ENCODE measurements at regions not wholly inside any gene's neighbourhood (a gene's known extent, or its start where the extent isn't known, plus 50 kb on each side); places are given as distances from the start of the nearest gene placed in this dataset.
"Not testable (repeated sequence)": the region's sequence is repeated elsewhere in the genome, so short reads cannot be mapped to it uniquely, and the experiment has no call there.

GRCh38 chr6:153525998-153526397 is 394.9 kb upstream of the RGS17 start:
- no peak for DNase-seq

- DNase-seq = no peak
These were observed 392.3 kb upstream of the RGS17 start for GRCh38 chr6:153523390-153523789.

DNA sequence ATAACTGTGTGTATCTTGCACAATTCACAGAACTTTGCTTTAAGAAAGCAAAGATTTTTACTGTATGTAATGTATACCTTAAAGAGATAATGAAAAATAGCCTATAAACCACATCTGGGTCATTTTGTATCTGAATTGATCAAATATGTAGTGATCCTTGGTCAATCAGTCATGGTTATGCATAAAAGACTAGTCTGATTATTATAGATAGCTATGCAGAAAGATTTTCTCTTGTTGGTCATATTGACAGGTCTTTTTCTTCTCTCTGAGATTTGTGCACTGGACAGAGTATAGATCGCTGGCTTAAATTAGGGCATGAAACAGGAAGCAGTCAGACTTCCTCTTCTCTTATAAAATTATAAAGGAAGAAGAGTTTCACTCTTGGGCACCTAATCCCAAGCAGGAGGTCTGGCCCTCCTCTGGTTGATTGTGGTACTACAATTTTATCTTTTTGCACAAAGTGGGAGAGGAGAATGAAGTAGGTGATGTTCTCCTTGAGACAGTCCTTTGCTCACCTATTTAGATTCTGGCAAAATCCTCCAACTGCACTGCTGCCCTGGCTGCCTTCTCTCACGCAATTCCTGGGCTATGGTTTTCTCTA is 380.9 kb upstream of the RGS17 start:
- DNase-seq = no peak

DNA sequence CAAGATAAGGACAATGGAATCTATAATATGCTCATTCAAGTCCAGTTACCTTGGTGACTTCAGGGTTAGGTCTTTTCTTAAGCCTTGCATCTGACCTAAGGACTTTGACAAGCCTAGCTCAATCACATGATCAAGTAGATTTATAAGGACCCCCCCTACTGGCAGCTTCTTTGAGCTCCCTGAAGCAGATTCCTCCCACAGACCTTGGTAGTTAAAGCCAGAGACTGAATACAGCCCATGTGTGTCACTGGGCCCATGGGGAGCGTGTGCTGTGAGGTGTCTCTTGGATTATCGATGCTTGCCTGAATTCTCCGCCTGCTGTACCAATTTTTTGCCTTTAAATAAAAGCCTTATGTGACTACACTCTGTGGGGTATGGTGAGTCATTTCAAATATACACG is 372.7 kb upstream of the RGS17 start:
- DNase-seq = no peak

GRCh38 chr6:153493501-153493900 is 362.4 kb upstream of the RGS17 start:
- no peak for DNase-seq

DNA sequence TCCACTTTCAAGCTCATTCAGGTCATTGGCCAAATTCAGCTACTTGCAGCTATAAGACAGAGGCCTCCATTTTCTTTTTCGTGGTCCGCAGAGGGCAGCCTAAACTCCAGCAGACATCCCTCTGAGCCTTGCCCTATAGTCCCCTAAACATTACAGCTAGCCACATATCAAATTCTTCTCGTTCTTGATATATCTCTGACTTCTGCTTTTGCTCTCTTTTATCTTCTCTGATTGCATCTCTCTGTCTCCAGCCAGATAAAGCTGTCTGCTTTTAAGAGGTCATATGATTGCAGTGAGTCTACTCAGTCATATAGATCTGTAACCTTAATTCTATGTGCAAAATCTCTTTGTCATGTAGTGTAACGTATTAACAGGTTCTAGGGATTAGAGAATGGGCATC is 358.4 kb upstream of the RGS17 start:
- DNase-seq = no peak

DNA sequence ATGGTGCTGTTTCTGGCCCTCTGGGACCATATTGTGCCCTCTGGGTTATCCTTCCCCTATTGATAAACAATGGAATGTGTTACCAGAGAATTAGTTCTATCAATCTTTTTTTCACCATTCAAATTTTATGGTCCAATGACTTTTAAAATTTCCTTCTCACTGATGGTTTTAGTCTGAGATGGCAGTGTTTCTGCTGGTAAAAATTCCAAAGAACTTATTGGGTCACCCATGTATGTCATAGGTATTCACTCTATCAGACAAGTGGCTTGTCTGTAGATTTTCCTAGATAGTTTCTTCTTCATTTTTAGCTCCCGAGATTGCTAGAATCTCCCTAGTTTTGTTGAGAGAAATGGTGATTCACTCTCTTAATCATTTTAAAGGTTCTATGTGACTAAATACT is 357.2 kb upstream of the RGS17 start:
- DNase-seq = no peak

- no peak for DNase-seq
These were observed 354.0 kb upstream of the RGS17 start for GRCh38 chr6:153485072-153485471.

GRCh38 chr6:153484056-153484455 is 353.0 kb upstream of the RGS17 start:
- no peak for DNase-seq

- no peak for DNase-seq
These were observed 345.2 kb upstream of the RGS17 start for GRCh38 chr6:153476243-153476642.

DNA sequence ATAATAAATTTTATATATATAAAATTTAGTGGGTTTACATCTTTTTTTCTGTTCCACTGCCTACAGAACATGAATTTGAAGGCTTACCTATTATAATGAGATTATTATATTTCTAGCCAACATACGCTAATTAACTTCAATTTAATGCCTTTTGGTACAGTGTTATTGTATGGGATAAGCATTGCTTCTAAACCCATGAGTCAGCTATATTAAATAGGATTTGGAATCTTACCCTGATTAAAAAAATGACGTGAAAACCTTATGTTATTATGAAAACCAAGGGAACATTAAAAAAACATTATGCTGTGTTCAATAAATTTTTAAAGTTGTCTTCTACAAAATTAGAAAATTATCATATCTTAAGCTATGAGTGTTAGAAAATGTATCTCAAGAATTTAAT is 334.0 kb upstream of the RGS17 start:
- DNase-seq = no peak

DNA sequence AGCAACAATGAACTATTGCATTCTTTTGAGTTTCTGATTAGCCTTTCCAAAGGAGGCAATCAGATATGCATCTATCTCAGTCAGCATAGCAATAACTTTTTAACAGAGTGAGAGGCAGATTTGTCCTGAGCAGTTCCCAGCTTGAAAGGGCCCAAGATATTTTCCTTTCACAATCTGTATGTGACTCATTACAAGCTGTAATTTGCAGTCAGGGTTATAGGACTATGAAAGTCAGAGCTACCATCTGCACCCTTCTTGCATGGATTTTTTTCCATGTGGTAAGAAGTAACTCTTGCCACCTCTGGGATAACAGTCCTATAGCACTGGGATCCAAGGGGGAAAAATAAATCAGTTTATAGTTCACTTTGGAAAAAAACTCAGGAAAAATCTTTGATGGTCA is 318.2 kb upstream of the RGS17 start:
- no peak for DNase-seq

DNA sequence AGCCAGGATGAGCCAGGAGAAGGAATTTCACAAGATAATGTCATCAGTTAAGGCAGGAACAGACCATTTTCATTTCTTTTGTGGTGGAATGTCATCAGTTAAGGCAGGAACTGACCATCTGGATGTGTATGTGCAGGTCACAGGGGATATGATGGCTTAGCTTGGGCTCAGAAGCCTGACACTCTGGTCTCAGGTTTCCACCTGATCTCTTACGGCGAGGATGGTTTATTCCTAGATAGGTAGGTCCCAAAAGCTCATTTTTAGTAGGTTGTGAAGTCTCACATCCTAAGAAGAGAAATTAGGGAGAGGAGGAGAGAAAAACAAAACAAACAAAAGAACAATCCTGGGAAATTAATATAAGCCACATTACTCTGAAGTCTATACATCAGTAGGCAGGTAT is 311.7 kb upstream of the RGS17 start:
- not testable (repeated sequence) for DNase-seq

DNA sequence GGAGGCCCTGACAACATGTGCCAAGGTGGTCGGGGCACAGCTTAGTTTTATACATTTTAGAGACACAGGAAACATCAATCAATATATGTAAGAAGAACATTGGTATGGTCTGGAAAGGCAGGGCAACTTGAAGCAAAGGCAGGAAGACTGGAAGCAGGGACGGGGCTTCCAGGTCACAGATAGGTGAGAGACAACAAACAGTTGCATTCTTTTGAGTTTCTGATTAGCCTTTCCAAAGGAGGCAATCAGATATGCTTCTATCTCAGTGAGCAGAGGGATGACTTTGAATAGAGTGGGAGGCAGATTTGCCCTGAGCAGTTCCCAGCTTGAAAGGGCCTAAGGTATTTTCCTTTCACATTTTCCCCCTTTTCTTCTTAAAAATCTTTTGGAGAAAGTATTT is 311.0 kb upstream of the RGS17 start:
- no peak for DNase-seq

DNA sequence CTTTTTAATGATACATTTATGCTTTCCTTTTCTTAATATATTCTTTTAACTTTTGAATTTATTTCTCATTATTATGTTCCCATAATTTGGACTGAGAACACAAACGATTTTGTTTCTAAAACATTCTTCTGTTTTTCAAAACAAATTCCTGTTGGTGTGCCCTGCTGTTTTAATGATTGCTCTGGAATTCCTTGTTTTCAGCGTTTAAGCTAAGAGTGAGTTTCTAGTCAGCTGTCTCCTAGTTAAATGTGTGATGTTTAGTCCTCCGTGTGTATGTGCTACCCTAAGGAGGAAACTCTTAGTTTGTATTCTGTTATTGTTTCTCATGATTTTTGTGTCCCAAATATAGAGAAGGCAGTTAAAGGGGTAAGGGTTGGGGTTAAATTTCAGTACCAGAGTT is 306.1 kb upstream of the RGS17 start:
- DNase-seq = no peak

GRCh38 chr6:153436351-153436750 is 305.3 kb upstream of the RGS17 start:
- DNase-seq = no peak

GRCh38 chr6:153435787-153436186 is 304.7 kb upstream of the RGS17 start:
- DNase-seq = no peak

DNA sequence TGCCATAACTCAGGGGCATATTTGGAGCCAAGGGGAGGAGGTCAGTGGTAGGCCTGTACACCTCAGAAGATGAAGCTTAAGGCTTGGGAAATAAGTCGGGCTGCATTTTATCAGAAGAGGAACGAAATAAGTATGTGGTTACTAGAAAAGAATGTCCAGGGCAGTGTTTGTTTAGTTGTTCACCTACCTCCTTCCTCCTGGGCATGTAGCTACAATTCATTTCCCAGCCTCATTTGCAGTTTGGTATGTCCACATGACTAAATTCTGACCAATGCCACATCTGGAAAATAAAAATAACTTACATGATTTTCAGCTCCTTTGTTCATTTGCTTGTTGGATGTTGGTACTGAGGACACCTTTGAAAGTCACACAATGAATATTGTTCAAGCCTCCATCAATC is 294.5 kb upstream of the RGS17 start:
- no peak for DNase-seq

DNA sequence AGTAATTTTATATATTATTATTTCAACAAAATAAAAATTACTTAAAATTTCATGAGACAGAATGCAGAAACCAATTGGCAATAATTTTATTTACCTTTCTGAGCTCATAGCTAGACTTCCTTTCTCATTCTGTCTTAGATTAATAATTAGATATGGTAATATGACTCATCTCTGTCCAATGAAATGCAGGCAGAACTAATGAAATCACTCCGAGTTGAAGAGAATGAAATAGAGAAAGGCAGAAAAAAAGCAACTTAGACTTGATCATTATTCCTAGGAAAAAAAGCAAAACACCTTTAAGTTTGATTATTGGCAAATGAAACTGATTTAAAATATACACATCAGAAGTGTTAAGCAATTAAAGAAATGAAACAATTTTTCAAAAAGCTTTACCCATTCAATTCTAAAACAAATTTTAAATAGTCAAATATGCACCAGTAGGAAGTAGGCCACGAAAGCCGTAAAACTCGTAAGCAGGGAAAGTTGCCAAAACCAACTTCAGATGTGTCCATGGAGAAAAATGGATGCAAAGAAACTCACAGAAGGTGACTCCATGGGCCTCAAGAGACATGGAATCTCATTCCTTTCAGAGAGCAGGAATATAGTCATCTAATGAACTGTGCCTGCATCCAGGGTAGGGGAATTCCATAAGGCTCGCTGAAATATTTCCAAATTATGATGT is 293.8 kb upstream of the RGS17 start:
- no peak for DNase-seq

DNA sequence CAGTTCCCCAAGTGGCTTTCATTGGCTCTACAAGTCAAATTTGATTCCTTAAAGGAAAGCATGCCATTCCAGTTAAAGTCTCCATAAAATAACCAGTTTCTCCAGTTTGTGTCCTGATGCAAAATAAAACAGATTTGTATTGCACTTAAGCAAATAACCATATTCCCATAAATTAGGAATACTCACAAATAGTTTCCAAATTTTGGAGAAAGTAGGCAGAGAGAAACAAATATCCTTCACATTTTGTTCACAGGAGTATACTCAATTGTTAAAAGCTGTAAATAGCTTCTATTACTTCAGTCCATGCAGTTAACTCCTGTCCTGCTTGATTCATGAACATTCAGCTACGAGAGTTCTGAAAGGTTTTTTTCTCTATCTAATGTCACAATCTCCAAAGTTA is 281.4 kb upstream of the RGS17 start:
- DNase-seq = no peak

GRCh38 chr6:153411070-153411648 is 280.1 kb upstream of the RGS17 start:
- DNase-seq = no peak

GRCh38 chr6:153405931-153406330 is 274.8 kb upstream of the RGS17 start:
- DNase-seq = no peak

DNA sequence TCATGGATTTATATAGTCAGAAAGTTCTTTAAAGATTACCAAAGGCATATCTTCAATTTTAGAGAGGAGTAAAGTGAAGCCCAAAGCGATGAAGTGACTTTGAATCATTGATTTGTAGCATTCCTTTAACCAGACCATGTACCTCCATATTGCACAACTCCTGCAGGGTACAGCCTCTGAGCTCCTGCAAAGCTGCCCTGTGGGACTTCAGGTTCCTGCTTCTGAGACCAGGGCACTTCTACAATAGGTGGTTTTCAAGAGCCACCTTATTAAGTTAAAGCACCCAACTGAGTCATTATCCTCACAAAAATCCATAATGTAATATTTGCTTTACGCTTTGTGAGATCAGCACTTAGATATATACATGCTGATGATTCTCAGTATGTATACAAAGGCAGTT is 270.7 kb upstream of the RGS17 start:
- DNase-seq = no peak

- no peak for DNase-seq
These were observed 261.1 kb upstream of the RGS17 start for GRCh38 chr6:153392156-153392555.

DNA sequence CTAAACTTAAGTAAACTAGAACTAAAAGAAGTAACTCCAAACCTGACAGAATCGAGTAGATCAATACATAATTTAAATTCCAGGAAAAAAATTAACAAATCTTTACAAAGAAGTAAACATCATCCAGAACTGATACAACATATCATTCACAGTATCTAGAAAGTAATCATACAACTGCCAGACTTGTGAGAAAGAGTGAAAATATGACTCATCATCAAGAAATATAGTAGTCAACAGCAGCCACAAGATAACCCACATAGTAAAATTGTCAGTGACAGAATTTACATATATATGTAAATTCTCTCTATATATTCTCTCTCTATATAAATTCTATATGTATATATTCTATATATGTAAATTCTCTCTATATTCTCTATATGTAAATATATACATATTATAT is 242.8 kb upstream of the RGS17 start:
- no peak for DNase-seq

Measured in activated naive CD4-positive, alpha-beta T cell (primary cell).